HG02885 (cell line): ENCODE measurements at regions not wholly inside any gene's neighbourhood (a gene's known extent, or its start where the extent isn't known, plus 50 kb on each side); places are given as distances from the start of the nearest gene placed in this dataset.
"Not testable (repeated sequence)": the region's sequence is repeated elsewhere in the genome, so short reads cannot be mapped to it uniquely, and the experiment has no call there.

Experiments used
- ATAC-seq: cut with Tn5 transposase; IDR thresholded peaks from one replicate; pipeline ENCODE4 v1.9.1; 2021; ENCODE audit warnings: mild to moderate bottlenecking; ENCODE audit not compliant: unreplicated experiment, poor library complexity

DNA sequence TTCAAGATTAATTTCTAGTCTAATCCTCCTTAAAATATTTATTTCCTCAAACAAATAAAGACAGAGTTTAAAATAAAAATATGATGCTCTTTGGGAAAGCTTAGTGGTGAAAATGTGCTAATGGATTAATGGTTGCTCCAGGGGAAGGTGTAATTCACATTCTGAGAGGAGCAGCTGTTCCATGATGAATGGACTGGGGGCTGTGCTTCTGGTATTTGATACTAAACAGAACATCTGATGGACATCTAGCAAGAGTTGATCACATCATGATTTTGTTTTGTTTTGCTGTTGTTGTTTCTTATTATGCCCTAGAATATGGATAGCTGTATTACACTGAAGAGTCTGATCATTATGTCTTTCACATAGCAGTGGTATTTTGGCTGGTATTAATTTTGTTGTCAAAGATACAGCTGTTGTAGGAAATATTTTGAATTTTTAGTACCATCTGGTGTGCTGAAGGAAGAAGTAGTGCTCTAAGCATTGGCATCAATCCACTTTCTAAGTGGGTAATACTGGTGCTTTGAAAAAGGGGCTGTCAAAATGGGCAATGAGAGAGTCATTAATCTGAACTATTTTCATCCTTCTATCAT, 296.4 kb downstream of the ADAMTS20 start:
- no peak for ATAC-seq

- no peak for ATAC-seq
Measured at GRCh38 chr12:43252585-43252984, 299.4 kb downstream of the ADAMTS20 start.

GRCh38 chr12:43245947-43246346, 306.1 kb downstream of the ADAMTS20 start:
- no peak for ATAC-seq

DNA sequence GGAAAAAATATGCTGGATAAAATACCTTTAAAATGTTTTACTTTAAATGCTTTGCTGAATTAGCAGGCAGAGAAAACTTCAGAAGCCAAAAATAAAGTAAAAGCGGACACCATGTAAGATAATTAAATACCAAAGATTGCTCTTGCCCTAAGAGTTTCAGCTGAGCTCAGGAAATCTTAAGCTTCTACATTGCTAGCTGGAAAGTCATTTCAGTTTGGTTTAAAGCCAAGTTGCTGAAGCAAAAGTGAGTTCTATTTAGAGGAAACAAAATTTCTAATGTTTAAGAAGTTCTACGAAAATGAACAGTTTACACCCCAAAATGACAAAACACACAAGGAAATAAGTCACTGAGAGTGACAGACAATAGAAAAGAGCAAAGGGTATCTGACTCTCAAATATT, 310.0 kb downstream of the ADAMTS20 start:
- ATAC-seq = no peak

DNA sequence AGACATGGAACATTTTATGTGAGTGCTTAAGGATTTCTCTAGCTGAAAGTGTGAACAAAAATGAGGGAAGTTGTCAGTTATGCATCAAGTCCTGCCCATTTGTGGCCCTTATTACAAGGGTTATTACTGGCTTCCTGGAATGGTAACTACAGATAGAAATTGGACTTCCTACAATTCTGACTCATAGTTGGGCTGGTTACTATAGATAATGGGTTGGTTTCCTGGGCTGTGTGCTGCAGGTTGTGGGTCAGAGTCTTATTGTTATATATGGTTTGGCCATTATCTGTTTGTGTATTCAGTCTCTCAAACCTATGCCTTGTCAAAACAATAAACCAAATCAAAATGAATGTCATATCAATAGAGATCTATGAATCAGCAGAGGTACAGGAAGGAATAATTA, 313.7 kb downstream of the ADAMTS20 start:
- no peak for ATAC-seq

DNA sequence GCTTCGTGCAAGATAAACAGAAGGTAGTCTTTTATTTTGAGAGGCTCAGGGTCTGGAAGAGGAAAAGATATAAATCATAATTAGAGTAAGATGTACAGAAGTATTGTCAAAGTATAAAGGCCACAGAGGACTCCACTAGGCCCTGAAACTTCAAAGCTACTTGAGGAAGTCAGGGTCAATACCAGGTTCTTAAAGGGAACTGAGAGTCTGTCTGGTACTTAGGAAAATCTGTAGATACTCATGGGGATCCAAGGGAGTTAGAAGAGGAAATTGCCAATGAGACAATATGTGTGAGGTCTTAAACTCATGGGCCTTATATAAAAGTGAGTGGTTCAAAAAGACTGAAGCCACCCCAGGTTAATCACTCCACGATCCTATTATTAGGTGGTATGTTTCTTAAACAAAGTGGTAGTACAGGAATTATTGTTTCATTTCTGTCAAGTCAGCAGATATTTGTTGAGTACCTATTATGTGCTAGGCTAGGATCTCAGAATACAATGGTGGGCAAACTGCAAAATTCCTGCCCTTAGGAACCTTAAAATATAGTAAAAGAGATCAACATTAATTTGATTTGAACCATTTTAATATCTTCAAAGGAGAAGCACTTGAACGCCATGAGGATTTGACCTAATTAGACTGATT, 314.6 kb downstream of the ADAMTS20 start:
- ATAC-seq = no peak

DNA sequence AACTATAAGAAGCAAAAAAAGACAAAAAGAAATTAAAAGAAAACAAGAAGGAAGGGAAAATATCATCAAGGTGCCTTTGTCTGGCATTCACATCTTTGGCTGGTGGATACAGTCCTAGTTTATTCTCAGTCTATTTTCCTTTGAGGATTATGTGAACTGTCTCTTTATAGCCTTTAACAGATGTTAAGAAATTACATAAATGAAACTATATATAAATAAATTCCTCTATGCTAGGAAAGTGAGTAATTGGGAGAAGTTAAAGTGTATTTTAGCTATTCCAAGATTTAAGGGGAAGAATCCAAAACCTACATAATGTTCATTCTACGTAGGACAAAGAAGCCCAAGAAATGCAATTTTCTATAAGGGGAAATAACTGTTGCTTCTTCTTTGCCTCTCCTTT, 316.3 kb downstream of the ADAMTS20 start:
- no peak for ATAC-seq

DNA sequence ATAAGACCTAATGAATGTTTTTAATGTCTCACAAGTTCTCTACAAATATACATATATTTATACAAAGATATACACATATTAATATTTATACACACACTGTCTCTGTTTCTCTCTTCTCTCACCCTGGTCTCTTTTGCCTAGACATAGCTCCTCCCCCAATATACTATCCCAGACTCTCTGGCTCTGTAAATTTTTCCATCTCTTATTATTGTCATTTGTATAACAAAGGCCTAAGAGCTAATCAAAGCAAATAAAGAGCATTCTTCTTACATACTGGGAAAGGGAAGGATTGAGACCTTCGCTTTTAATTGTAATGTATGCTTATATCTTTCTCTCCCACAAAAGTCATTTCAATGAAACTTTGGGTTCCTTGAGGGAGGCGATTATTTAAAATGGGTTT, 318.1 kb downstream of the ADAMTS20 start:
- ATAC-seq = no peak

DNA sequence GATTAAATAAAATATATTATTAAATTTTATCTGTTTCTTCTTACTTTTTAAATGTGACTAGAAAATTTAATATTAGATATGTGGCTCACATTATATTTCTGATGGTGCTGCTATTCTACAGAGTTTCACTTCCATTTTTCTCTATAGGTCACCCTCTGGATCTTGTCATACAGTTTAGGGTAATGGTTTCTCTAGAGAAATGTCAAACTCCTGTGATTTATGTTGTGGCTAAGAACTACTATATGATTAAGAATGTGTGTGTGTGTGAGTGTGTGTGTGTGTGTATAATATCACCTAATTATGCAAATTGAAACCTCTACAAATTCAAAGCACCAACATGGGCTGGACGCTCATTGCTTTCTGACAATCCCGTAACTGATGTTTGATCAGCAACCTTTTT, 325.9 kb downstream of the ADAMTS20 start:
- ATAC-seq = no peak

- not testable (repeated sequence) for ATAC-seq
Measured at GRCh38 chr12:43224190-43224805, 327.7 kb downstream of the ADAMTS20 start.

- no peak for ATAC-seq
Measured at GRCh38 chr12:43222796-43223195, 329.2 kb downstream of the ADAMTS20 start.

DNA sequence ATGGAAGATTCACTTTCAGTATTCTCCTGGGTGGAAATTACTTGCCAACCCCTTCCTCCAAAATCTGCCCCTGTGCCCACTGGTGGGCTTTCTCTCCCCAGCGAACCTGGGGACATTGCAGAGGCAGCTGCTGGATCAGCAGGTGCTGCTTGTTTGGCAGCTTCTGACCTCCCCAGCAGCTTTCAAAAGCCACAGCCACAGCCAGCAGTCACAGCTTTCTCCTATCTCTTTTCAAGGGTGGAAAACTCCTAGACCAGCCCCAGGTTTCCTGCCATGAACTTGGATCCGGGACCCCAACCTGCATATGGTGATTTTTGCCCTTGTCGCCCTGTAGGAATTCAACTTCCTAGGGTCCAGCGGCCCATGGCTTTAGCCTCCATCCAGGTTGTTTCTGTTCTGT, 330.8 kb downstream of the ADAMTS20 start:
- ATAC-seq = no peak

- no peak for ATAC-seq
Measured at GRCh38 chr12:43216490-43216889, 335.5 kb downstream of the ADAMTS20 start.

- ATAC-seq = no peak
Measured at GRCh38 chr12:43214166-43214565, 337.8 kb downstream of the ADAMTS20 start.

DNA sequence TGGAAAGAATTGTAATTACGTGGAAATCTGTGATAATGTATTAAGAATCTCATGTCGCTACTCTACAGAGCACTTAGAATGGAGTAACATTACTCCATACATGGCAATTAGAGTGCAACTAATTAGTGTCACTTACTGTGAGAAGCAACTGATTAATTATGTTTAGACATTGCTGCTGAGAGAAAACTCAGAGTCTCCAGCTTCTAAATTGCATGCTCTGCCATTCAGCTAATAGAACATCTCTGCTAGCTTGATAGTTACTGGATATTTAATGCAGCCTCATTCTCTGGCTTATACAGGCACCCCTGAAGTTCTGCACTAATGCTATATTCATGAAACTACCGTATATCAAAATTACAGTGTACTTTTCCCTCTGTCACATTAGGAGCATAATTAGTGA, 338.4 kb downstream of the ADAMTS20 start:
- ATAC-seq = no peak

- ATAC-seq = peak; percentile 98
Measured at GRCh38 chr12:43210485-43211192, 341.4 kb downstream of the ADAMTS20 start.

DNA sequence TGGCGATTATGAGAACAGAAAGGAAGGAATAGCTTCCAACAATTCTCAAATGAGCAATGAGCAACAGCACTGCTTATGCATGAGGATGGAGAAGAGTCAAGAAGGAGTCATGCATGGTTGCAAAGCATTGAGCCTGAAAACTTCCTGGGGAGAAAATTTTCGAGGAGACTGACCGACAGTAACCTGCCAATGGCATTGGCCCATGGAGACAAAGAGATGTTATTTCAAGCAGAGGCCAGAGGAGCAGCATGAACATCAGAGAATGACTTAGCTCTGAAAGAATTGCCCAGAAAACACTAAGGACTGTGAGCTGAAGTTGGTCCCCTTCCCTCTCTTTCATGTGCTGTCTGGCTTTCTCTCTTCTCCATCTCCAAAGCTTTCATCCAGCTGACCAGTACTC, 343.4 kb downstream of the ADAMTS20 start:
- ATAC-seq = no peak

- no peak for ATAC-seq
Measured at GRCh38 chr12:43208221-43208620, 343.8 kb downstream of the ADAMTS20 start.

DNA sequence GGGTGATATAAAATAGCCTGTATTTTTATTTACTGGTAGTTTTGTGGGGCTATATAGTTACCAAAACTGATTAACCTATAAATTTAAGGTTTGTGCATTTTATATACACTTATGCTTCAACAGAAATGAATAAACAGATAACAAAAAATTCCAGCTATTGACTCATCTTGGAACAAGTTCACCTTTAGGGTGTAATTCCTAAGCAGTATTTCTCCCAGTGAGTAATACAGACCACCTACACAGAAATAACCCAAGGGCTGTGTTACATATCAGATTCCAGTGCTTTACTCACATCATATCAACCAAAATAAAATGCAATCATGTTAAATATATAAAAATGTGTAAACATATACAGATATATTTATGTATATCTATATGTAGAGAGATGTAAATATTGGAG, 345.6 kb downstream of the ADAMTS20 start:
- ATAC-seq = no peak

- ATAC-seq = no peak
Measured at GRCh38 chr12:43198608-43199007, 353.4 kb downstream of the ADAMTS20 start.

DNA sequence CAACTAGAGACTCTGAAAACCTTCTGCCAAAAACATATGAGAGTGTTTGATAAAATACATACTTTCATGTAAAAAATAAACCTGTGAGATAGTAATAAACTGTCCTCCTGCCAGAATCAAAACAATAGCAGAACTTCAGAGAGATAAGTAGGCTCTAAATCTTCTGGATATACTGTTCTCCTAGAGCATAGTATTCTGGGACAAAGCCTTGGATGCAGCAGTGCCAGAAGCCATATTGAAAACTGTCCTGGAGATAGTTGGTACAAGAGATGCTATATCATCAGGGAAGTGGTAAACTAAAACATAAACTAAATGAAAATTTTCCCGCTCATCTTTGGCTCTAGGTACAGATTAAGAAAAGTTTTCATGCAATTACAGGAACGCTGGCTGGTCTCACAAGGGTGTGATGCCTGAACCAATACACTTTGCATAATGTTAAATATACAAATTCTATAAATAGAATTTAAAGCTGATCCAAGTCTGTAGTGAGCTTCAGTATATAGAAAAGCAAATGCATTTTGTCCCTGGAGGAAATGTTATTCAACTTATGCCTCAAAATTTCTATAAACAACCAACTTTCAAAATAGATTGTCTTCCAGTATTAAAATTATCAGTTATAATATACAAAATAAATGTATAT, 355.6 kb downstream of the ADAMTS20 start:
- ATAC-seq = no peak
